NB4 (cell line): ENCODE measurements at regions not wholly inside any gene's neighbourhood (a gene's known extent, or its start where the extent isn't known, plus 50 kb on each side); places are given as distances from the start of the nearest gene placed in this dataset.

Experiments used
- DNase-seq: peaks from one replicate; pipeline ENCODE4 v3.0.0; 2010; ENCODE audit warnings: low read depth
- H3K4me3 ChIP-seq: one replicate; pipeline ENCODE4 v1.5.1; 2011; ENCODE audit warnings: mild to moderate bottlenecking, low read depth, low read length, moderate library complexity
- CTCF ChIP-seq: IDR thresholded peaks from one replicate; pipeline ENCODE4 v1.5.1; 2012; ENCODE audit warnings: low read depth, low read length
- MAX ChIP-seq: IDR thresholded peaks from 2 replicates; pipeline ENCODE4 v1.6.1; 2011; ENCODE audit warnings: low read depth, low read length
- MYC ChIP-seq: IDR thresholded peaks from 2 replicates; pipeline ENCODE4 v1.6.1; 2011; ENCODE audit warnings: low read depth, low read length
- POLR2A ChIP-seq: IDR thresholded peaks from 2 replicates; pipeline ENCODE4 v1.6.1; 2011; ENCODE audit warnings: mild to moderate bottlenecking; ENCODE audit not compliant: insufficient read length; ENCODE audit errors: extremely low read depth

- TF ChIP-seq CTCF (no peak), MAX (no peak), MYC (no peak), POLR2A (no peak)
- H3K4me3 ChIP-seq: no peak overlapping the region
- DNase-seq: no peak
These were observed 113.4 kb downstream of the CAPZA3 start for GRCh38 chr12:18851271-18851670.

GRCh38 chr12:18853570-18854366 is 115.8 kb downstream of the CAPZA3 start:
- H3K4me3 ChIP-seq: no peak overlapping the region
- no peak for DNase-seq
- TF ChIP-seq CTCF (no peak), POLR2A (no peak), MAX (no peak), MYC (no peak)

GRCh38 chr12:18857656-18858055 is 119.7 kb downstream of the CAPZA3 start:
- TF ChIP-seq MAX (no peak), CTCF (no peak), MYC (no peak), POLR2A (no peak)
- no peak for DNase-seq
- H3K4me3 ChIP-seq: no peak overlapping the region

- TF ChIP-seq POLR2A (no peak), CTCF (no peak), MAX (no peak), MYC (no peak)
- DNase-seq: no peak
- no peak overlapping the region for H3K4me3 ChIP-seq
These were observed 121.5 kb downstream of the CAPZA3 start for GRCh38 chr12:18859400-18859799.

GRCh38 chr12:18861287-18861858 is 123.5 kb downstream of the CAPZA3 start:
- TF ChIP-seq MYC: no peak
- peak; percentile 80 for TF ChIP-seq CTCF
- no peak for TF ChIP-seq MAX
- no peak overlapping the region for H3K4me3 ChIP-seq
- peak; percentile 68 for DNase-seq
